Activated naive CD8-positive, alpha-beta T cell treated with anti-CD3 and anti-CD28 coated beads, Interleukin-2, amount 50 U/mL, for 24 hours (primary cell): ENCODE measurements at regions not wholly inside any gene's neighbourhood (a gene's known extent, or its start where the extent isn't known, plus 50 kb on each side); places are given as distances from the start of the nearest gene placed in this dataset.

ENCODE experiments used
- ATAC-seq: fragments of 150-1000 bp; cut with Tn5 transposase; one replicate; pipeline ENCODE4 v1.10.0; 2021
- DNase-seq: peaks from one replicate; pipeline ENCODE4 v3.0.0; 2021
- H3K27ac Mint-ChIP-seq: one replicate; pipeline ENCODE4 v1.8.0; 2021; ENCODE audit warnings: mild to moderate bottlenecking, mixed read lengths
- H3K27me3 Mint-ChIP-seq: one replicate; pipeline ENCODE4 v1.8.0; 2021; ENCODE audit warnings: mixed read lengths
- H3K36me3 Mint-ChIP-seq: one replicate; pipeline ENCODE4 v1.8.0; 2021; ENCODE audit warnings: low read depth, mixed read lengths
- H3K4me1 Mint-ChIP-seq: one replicate; pipeline ENCODE4 v1.8.0; 2021; ENCODE audit warnings: mixed read lengths
- H3K4me3 Mint-ChIP-seq: one replicate; pipeline ENCODE4 v1.8.0; 2021; ENCODE audit warnings: mild to moderate bottlenecking, moderate library complexity, mixed read lengths
- H3K9me3 Mint-ChIP-seq: one replicate; pipeline ENCODE4 v1.8.0; 2021; ENCODE audit warnings: mixed read lengths

GRCh38 chr2:18677280-18677679 is 87.9 kb upstream of the NT5C1B start:
- Mint-ChIP-seq H3K9me3 (peaks cover 32% of the 10 kb centered on the region), H3K27ac (no peak overlapping the region)
- no peak for DNase-seq

GRCh38 chr2:18674309-18674708 is 84.9 kb upstream of the NT5C1B start:
- no peak overlapping the region for H3K27ac Mint-ChIP-seq
- no peaks in the 10 kb centered on the region for H3K27me3 Mint-ChIP-seq
- H3K9me3 Mint-ChIP-seq: peaks cover 44% of the 10 kb centered on the region
- H3K4me1 Mint-ChIP-seq: no peaks in the 10 kb centered on the region
- H3K36me3 Mint-ChIP-seq: peaks cover 31% of the 10 kb centered on the region
- DNase-seq (no peak), ATAC-seq (no peak)
- no peak overlapping the region for H3K4me3 Mint-ChIP-seq

More at GRCh38 chr2:18677280-18677679, 87.9 kb upstream of the NT5C1B start:
- no peak for ATAC-seq
- Mint-ChIP-seq H3K36me3 (peaks cover 18% of the 10 kb centered on the region), H3K4me1 (peaks cover 2% of the 10 kb centered on the region), H3K4me3 (no peak overlapping the region), H3K27me3 (no peaks in the 10 kb centered on the region)

- no peak for DNase-seq
- ATAC-seq: no peak
- no peak overlapping the region for H3K4me3 Mint-ChIP-seq
- H3K36me3 Mint-ChIP-seq: peaks cover 38% of the 10 kb centered on the region
- no peaks in the 10 kb centered on the region for H3K27me3 Mint-ChIP-seq
- H3K4me1 Mint-ChIP-seq: no peaks in the 10 kb centered on the region
- H3K27ac Mint-ChIP-seq: no peak overlapping the region
- H3K9me3 Mint-ChIP-seq: peaks cover 48% of the 10 kb centered on the region
Measured at GRCh38 chr2:18671363-18671762, 82.0 kb upstream of the NT5C1B start.

- ATAC-seq (no peak), DNase-seq (no peak)
- Mint-ChIP-seq H3K9me3 (peaks cover 25% of the 10 kb centered on the region), H3K4me3 (no peak overlapping the region), H3K27ac (no peak overlapping the region), H3K4me1 (no peaks in the 10 kb centered on the region), H3K27me3 (no peaks in the 10 kb centered on the region), H3K36me3 (peaks cover 24% of the 10 kb centered on the region)
Measured at GRCh38 chr2:18668221-18668620, 78.9 kb upstream of the NT5C1B start.

- peaks cover 7% of the 10 kb centered on the region for H3K36me3 Mint-ChIP-seq
- H3K27ac Mint-ChIP-seq: no peak overlapping the region
- H3K4me1 Mint-ChIP-seq: no peaks in the 10 kb centered on the region
- ATAC-seq: no peak
- no peak for DNase-seq
- peaks cover 8% of the 10 kb centered on the region for H3K9me3 Mint-ChIP-seq
- no peak overlapping the region for H3K4me3 Mint-ChIP-seq
- H3K27me3 Mint-ChIP-seq: no peaks in the 10 kb centered on the region
Measured at GRCh38 chr2:18664421-18664820, 75.1 kb upstream of the NT5C1B start.

GRCh38 chr2:18663861-18664260 is 74.5 kb upstream of the NT5C1B start:
- DNase-seq: no peak

GRCh38 chr2:18662689-18663088 is 73.3 kb upstream of the NT5C1B start:
- H3K4me3 Mint-ChIP-seq: no peak overlapping the region
- no peaks in the 10 kb centered on the region for H3K27me3 Mint-ChIP-seq
- peaks cover 4% of the 10 kb centered on the region for H3K9me3 Mint-ChIP-seq
- DNase-seq (no peak), ATAC-seq (no peak)
- peaks cover 3% of the 10 kb centered on the region for H3K36me3 Mint-ChIP-seq
- no peaks in the 10 kb centered on the region for H3K4me1 Mint-ChIP-seq
- H3K27ac Mint-ChIP-seq: no peak overlapping the region

More at GRCh38 chr2:18663861-18664260, 74.5 kb upstream of the NT5C1B start:
- Mint-ChIP-seq H3K27ac (no peak overlapping the region), H3K27me3 (no peaks in the 10 kb centered on the region), H3K4me1 (no peaks in the 10 kb centered on the region), H3K9me3 (peaks cover 8% of the 10 kb centered on the region), H3K4me3 (no peak overlapping the region), H3K36me3 (peaks cover 7% of the 10 kb centered on the region)
- no peak for ATAC-seq

GRCh38 chr2:18659915-18660314 is 70.5 kb upstream of the NT5C1B start:
- Mint-ChIP-seq H3K27me3 (no peaks in the 10 kb centered on the region), H3K27ac (no peak overlapping the region), H3K4me3 (no peak overlapping the region), H3K9me3 (no peaks in the 10 kb centered on the region), H3K4me1 (no peaks in the 10 kb centered on the region), H3K36me3 (no peaks in the 10 kb centered on the region)
- ATAC-seq (no peak), DNase-seq (no peak)

- Mint-ChIP-seq H3K9me3 (no peaks in the 10 kb centered on the region), H3K27me3 (no peaks in the 10 kb centered on the region), H3K36me3 (no peaks in the 10 kb centered on the region), H3K4me3 (no peak overlapping the region), H3K27ac (no peak overlapping the region), H3K4me1 (no peaks in the 10 kb centered on the region)
- DNase-seq (no peak), ATAC-seq (no peak)
Measured at GRCh38 chr2:18656048-18656447, 66.7 kb upstream of the NT5C1B start.

- Mint-ChIP-seq H3K27me3 (no peaks in the 10 kb centered on the region), H3K9me3 (peaks cover 4% of the 10 kb centered on the region), H3K4me1 (no peaks in the 10 kb centered on the region), H3K4me3 (no peak overlapping the region), H3K36me3 (peaks cover 6% of the 10 kb centered on the region), H3K27ac (no peak overlapping the region)
- DNase-seq (no peak), ATAC-seq (no peak)
Measured at GRCh38 chr2:18651842-18652774, 62.7 kb upstream of the NT5C1B start.

- Mint-ChIP-seq H3K4me3 (no peak overlapping the region), H3K27me3 (no peaks in the 10 kb centered on the region), H3K9me3 (peaks cover 8% of the 10 kb centered on the region), H3K27ac (no peak overlapping the region), H3K4me1 (no peaks in the 10 kb centered on the region), H3K36me3 (peaks cover 11% of the 10 kb centered on the region)
- DNase-seq: no peak
- no peak for ATAC-seq
Measured at GRCh38 chr2:18650221-18650620, 60.9 kb upstream of the NT5C1B start.

- no peak overlapping the region for H3K27ac Mint-ChIP-seq
- DNase-seq (no peak), ATAC-seq (no peak)
- H3K9me3 Mint-ChIP-seq: peaks cover 9% of the 10 kb centered on the region
- no peak overlapping the region for H3K4me3 Mint-ChIP-seq
- H3K4me1 Mint-ChIP-seq: no peaks in the 10 kb centered on the region
- H3K36me3 Mint-ChIP-seq: peaks cover 14% of the 10 kb centered on the region
- H3K27me3 Mint-ChIP-seq: no peaks in the 10 kb centered on the region
Measured at GRCh38 chr2:18649502-18650135, 60.2 kb upstream of the NT5C1B start.

- Mint-ChIP-seq H3K36me3 (peaks cover 22% of the 10 kb centered on the region), H3K27me3 (no peaks in the 10 kb centered on the region), H3K4me3 (no peak overlapping the region), H3K9me3 (peaks cover 9% of the 10 kb centered on the region), H3K27ac (no peak overlapping the region), H3K4me1 (no peaks in the 10 kb centered on the region)
- ATAC-seq: no peak
- DNase-seq: no peak
Measured at GRCh38 chr2:18648161-18648560, 58.8 kb upstream of the NT5C1B start.

GRCh38 chr2:18647731-18648130 is 58.4 kb upstream of the NT5C1B start:
- Mint-ChIP-seq H3K36me3 (peaks cover 22% of the 10 kb centered on the region), H3K27me3 (no peaks in the 10 kb centered on the region), H3K9me3 (peaks cover 9% of the 10 kb centered on the region), H3K27ac (no peak overlapping the region), H3K4me1 (no peaks in the 10 kb centered on the region), H3K4me3 (no peak overlapping the region)
- no peak for DNase-seq
- no peak for ATAC-seq

GRCh38 chr2:18645315-18645714 is 55.9 kb upstream of the NT5C1B start:
- Mint-ChIP-seq H3K4me3 (no peak overlapping the region), H3K4me1 (no peaks in the 10 kb centered on the region), H3K27ac (no peak overlapping the region), H3K27me3 (no peaks in the 10 kb centered on the region), H3K36me3 (peaks cover 22% of the 10 kb centered on the region), H3K9me3 (peaks cover 9% of the 10 kb centered on the region)
- DNase-seq: no peak
- ATAC-seq: no peak
